ENCODE measurements at regions not wholly inside any gene's neighbourhood (a gene's known extent, or its start where the extent isn't known, plus 50 kb on each side); places are given as distances from the start of the nearest gene placed in this dataset.

DNA sequence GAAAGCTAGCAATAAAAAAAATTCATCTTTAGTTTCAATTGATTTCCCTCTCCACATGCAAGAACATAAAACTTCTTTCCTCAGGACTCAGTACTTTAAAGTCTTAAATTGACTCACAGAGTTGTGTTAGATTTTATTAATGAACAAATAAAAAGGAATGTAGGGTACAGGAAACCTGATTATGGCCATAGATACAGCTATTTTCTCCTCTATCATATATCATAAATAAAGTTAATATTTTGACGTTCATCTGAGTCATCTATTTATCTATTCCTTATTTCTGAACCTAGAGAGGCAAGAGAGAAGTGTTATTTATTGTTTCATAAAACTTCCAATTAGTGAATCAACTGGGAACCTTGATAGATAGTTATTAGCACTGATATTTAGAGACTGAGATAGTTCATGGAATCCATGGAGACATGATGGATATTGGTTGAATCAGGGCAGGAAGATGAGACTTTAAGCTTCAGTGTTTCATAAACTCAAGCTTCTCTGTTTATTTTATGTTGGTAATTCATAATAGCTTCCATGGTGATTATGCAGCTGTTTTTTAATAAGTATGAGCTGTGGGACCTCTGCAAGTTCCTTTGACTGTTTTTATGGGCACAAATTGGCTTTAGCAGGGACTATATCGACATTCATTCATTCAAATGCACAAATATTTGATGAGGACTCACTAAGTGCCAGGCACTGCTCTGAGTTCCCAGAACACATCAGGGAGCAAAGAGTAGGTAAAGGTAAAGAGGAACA is 143.5 kb upstream of the TGFBR2 start:
- in situ Hi-C loops (cut with HindIII; ENCODE audit: low pct_ligation_motif_present, low sequenced_read_pairs) = no loop called here
- no peak for DNase-seq

DNA sequence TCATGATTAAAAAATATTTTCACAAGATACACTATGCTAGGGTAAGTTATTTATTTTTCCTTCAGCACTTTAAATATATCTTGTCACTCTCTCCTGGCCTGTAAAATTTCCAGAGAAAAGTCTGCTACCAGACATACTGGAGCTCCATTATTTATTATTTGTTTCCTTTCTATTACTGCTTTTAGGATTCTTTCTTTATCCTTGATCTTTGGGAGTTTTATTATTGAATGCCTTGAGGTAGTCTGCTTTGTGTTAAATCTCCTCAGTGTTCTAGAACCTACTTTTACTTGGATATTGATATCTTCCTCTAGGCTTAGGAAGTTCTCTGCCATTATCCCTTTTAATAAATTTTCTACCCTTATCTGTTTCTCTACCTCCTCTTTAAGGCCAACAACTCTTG is 142.0 kb upstream of the TGFBR2 start:
- Histone ChIP-seq H3K4me3 (ENCODE audit: low read depth, low read length) (no peak overlapping the region), H3K27ac (no peak overlapping the region), H3K36me3 (replicated peaks) (no peaks in the 10 kb centered on the region), H3K27me3 (replicated peaks) (no peaks in the 10 kb centered on the region)
- in situ Hi-C loops (cut with HindIII; ENCODE audit: low pct_ligation_motif_present, low sequenced_read_pairs) = no loop called here
- DNase-seq = no peak
- TF ChIP-seq CTCF (IDR thresholded peaks at IDR 0.05; ENCODE audit: low read depth, low read length, missing control alignments) = no peak

More for the DNA sequence above, 143.5 kb upstream of the TGFBR2 start:
- Histone ChIP-seq H3K4me3 (ENCODE audit: low read depth, low read length) (no peak overlapping the region), H3K36me3 (replicated peaks) (no peaks in the 10 kb centered on the region), H3K27me3 (replicated peaks) (no peaks in the 10 kb centered on the region), H3K27ac (no peak overlapping the region)
- no peak for TF ChIP-seq CTCF (IDR thresholded peaks at IDR 0.05; ENCODE audit: low read depth, low read length, missing control alignments)

DNA sequence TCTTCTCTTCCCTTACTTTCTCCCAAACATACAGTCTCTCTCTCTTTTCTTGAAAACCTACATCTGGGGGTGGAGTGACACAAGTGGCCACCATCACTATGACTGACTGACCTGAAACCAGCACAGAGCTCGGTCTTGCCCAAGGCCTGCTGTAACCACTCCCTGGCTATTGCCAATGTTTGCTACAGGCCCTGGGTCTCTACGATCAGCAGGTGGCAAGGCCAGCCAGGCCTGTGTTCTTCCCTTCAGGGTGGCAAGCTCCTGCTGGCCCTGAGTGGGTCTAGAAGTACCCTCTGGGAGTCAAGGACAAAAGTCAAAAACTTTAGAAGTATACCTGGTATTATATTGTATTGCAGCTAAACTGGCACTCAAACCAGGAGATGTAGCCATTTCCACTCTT is 140.9 kb upstream of the TGFBR2 start:
- no peaks in the 10 kb centered on the region for H3K27me3 ChIP-seq (replicated peaks)
- no peak for DNase-seq
- no peak for TF ChIP-seq CTCF (IDR thresholded peaks at IDR 0.05; ENCODE audit: low read depth, low read length, missing control alignments)
- in situ Hi-C loops (cut with HindIII; ENCODE audit: low pct_ligation_motif_present, low sequenced_read_pairs) = no loop called here
- H3K27ac ChIP-seq = no peak overlapping the region
- no peak overlapping the region for H3K4me3 ChIP-seq (ENCODE audit: low read depth, low read length)
- no peaks in the 10 kb centered on the region for H3K36me3 ChIP-seq (replicated peaks)

GRCh38 chr3:30467596-30468238 is 138.7 kb upstream of the TGFBR2 start:
- in situ Hi-C loops (cut with HindIII; ENCODE audit: low pct_ligation_motif_present, low sequenced_read_pairs) = no loop called here
- Histone ChIP-seq H3K27ac (no peak overlapping the region), H3K36me3 (replicated peaks) (no peaks in the 10 kb centered on the region), H3K4me3 (ENCODE audit: low read depth, low read length) (no peak overlapping the region), H3K27me3 (replicated peaks) (no peaks in the 10 kb centered on the region)
- no peak for DNase-seq
- TF ChIP-seq CTCF (IDR thresholded peaks at IDR 0.05; ENCODE audit: low read depth, low read length, missing control alignments) = no peak

GRCh38 chr3:30469133-30469532 is 137.3 kb upstream of the TGFBR2 start:
- TF ChIP-seq CTCF (IDR thresholded peaks at IDR 0.05; ENCODE audit: low read depth, low read length, missing control alignments) = no peak
- in situ Hi-C loops (cut with HindIII; ENCODE audit: low pct_ligation_motif_present, low sequenced_read_pairs) = no loop called here

More at GRCh38 chr3:30469133-30469532, 137.3 kb upstream of the TGFBR2 start:
- Histone ChIP-seq H3K27ac (no peak overlapping the region), H3K27me3 (replicated peaks) (no peaks in the 10 kb centered on the region), H3K4me3 (ENCODE audit: low read depth, low read length) (no peak overlapping the region), H3K36me3 (replicated peaks) (no peaks in the 10 kb centered on the region)
- no peak for DNase-seq
